ENCODE measurements at regions not wholly inside any gene's neighbourhood (a gene's known extent, or its start where the extent isn't known, plus 50 kb on each side); places are given as distances from the start of the nearest gene placed in this dataset.

DNA sequence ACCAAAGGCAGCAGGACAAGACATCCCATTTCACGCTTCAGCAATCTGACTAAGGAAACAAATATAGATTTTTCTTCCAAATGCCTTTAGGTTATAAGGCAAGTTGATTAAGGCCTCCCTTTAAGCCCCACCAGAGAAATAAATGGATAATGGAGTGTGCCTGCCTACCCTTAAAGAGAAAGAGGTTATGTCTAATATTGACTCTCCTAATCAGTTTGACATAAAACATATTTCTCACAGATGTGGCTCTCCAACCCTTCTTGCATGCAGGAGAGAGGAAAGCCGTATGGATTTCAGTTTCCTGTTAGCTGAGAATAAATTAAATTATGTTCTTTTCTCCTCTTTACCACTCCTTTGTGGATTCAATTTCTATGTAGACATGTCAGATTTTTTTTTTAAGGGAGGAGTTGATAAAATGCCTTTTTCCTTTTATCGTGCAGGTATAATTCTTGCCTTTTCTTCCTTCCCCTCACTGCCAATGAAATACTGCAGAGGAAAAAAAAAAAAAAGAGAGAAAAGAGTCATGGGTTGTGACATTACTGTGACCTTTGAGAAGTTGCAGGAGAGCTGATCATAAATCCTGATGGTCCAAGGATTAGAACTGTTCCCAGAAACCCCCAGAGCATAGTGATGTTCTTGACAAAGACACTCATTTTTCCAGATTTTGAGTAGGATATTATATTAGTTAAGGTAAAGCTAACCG is 355.3 kb upstream of the SLCO3A1 start:
- no peak for TF ChIP-seq EZH2 (IDR thresholded peaks at IDR 0.05; ENCODE audit: insufficient read depth, poor library complexity, severe bottlenecking)
- no peak for TF ChIP-seq EZH2phosphoT487 (IDR thresholded peaks at IDR 0.05; ENCODE audit: insufficient read depth, low read depth)
